ENCODE measurements at regions not wholly inside any gene's neighbourhood (a gene's known extent, or its start where the extent isn't known, plus 50 kb on each side); places are given as distances from the start of the nearest gene placed in this dataset.

DNA sequence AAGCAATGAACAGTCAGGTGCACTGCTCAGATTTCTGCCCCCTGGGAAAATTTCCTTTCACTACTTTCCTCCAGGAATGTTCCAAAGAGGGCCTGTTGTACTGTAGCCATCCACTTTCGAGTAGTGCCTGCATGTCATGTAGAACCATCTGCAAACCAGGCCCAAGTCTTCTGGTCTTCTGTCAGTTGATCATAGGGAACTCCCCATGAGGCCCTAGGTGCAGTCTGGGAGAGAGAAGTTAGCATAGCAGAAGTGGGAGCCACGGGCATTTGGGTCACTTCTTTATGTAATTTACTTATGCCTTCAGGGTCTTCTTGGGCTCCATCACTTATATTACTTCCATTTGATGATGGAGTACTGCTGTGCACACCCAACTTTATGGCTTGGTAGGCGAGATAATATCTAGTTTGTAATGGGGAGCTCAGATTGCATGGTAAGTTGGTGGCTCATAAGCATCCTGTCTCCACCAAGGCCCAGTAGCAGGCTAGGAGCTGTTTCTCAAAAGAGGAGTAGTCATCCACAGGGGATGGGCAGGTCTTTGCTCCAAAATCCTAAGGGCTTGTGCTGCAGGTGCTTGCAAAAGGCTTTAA, 151.4 kb downstream of the NFKBIZ start:
- TF ChIP-seq POLR2A (IDR thresholded peaks at IDR 0.05): no peak
- TF ChIP-seq, protein P1, sequence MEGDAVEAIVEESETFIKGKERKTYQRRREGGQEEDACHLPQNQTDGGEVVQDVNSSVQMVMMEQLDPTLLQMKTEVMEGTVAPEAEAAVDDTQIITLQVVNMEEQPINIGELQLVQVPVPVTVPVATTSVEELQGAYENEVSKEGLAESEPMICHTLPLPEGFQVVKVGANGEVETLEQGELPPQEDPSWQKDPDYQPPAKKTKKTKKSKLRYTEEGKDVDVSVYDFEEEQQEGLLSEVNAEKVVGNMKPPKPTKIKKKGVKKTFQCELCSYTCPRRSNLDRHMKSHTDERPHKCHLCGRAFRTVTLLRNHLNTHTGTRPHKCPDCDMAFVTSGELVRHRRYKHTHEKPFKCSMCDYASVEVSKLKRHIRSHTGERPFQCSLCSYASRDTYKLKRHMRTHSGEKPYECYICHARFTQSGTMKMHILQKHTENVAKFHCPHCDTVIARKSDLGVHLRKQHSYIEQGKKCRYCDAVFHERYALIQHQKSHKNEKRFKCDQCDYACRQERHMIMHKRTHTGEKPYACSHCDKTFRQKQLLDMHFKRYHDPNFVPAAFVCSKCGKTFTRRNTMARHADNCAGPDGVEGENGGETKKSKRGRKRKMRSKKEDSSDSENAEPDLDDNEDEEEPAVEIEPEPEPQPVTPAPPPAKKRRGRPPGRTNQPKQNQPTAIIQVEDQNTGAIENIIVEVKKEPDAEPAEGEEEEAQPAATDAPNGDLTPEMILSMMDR (IDR thresholded peaks at IDR 0.05): no peak
